ENCODE measurements at regions not wholly inside any gene's neighbourhood (a gene's known extent, or its start where the extent isn't known, plus 50 kb on each side); places are given as distances from the start of the nearest gene placed in this dataset.

- Histone ChIP-seq H3K9me3 (no peaks in the 10 kb centered on the region), H3K4me1 (no peaks in the 10 kb centered on the region), H3K27ac (no peak overlapping the region), H3K27me3 (ENCODE audit: insufficient read depth in 3 of 3, low read length in 2 of 3) (no peaks in the 10 kb centered on the region), H3K4me3 (no peak overlapping the region), H3K36me3 (ENCODE audit: insufficient read depth in 1 of 2, low read depth in 1 of 2) (no peaks in the 10 kb centered on the region)
- no peak for DNase-seq
- 48 to 58% (median 50%) methylated on average over 7 of the region's 7 CpGs for WGBS, 3 donors
- intact Hi-C loops (cut with DNase I), result no loop called here
- peak in 2 of 4 donors; percentile 71 to 73 for ATAC-seq
- TF ChIP-seq, protein P1, sequence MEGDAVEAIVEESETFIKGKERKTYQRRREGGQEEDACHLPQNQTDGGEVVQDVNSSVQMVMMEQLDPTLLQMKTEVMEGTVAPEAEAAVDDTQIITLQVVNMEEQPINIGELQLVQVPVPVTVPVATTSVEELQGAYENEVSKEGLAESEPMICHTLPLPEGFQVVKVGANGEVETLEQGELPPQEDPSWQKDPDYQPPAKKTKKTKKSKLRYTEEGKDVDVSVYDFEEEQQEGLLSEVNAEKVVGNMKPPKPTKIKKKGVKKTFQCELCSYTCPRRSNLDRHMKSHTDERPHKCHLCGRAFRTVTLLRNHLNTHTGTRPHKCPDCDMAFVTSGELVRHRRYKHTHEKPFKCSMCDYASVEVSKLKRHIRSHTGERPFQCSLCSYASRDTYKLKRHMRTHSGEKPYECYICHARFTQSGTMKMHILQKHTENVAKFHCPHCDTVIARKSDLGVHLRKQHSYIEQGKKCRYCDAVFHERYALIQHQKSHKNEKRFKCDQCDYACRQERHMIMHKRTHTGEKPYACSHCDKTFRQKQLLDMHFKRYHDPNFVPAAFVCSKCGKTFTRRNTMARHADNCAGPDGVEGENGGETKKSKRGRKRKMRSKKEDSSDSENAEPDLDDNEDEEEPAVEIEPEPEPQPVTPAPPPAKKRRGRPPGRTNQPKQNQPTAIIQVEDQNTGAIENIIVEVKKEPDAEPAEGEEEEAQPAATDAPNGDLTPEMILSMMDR (IDR thresholded peaks at IDR 0.05), result no peak
These were observed 155.7 kb upstream of the JARID2 start for GRCh38 chr6:15090145-15090579.

DNA sequence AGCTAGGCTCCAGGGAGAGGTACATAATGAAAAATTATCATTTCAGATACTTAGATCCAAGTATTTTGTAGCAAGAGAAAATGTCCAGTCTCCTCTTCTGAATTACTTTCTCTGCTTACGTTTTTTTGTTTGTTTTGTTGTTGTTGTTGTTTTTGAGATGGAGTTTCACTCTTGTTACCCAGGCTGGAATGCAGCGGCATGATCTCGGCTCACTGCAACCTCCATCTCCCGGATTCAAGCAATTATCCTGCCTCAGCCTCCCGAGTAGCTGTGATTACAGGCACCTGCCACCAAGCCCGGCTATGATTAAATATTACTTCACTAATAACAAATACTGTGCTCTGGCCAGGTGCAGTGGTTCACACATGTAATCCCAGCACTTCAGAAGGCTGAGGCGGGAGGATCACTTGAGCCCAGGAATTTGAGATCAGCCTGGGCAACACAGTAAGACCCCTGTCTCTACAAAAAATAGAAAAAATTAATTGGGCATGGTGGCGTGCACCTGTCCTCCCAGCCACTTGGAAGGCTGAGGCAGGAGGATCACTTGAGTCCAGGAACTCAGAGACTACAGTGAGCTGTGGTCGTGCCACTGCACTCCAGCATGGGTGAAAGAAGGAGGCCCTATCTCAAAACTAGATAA, 155.0 kb upstream of the JARID2 start:
- Histone ChIP-seq H3K4me3 (no peak overlapping the region), H3K9me3 (no peaks in the 10 kb centered on the region), H3K4me1 (no peaks in the 10 kb centered on the region), H3K27ac (no peak overlapping the region), H3K27me3 (ENCODE audit: insufficient read depth in 3 of 3, low read length in 2 of 3) (no peaks in the 10 kb centered on the region), H3K36me3 (ENCODE audit: insufficient read depth in 1 of 2, low read depth in 1 of 2) (no peaks in the 10 kb centered on the region)
- DNase-seq (no peak), ATAC-seq (no peak)
- TF ChIP-seq, protein P1 (IDR thresholded peaks at IDR 0.05), result no peak
- intact Hi-C loops (cut with DNase I), result no loop called here
- 78 to 93% (median 85%) methylated on average over 9 of the region's 9 CpGs for WGBS, 3 donors

- Histone ChIP-seq H3K27ac (no peak overlapping the region), H3K36me3 (ENCODE audit: insufficient read depth in 1 of 2, low read depth in 1 of 2) (no peaks in the 10 kb centered on the region), H3K4me1 (no peaks in the 10 kb centered on the region), H3K9me3 (no peaks in the 10 kb centered on the region), H3K4me3 (no peak overlapping the region), H3K27me3 (ENCODE audit: insufficient read depth in 3 of 3, low read length in 2 of 3) (no peaks in the 10 kb centered on the region)
- no peak for DNase-seq
- TF ChIP-seq, protein P1 (IDR thresholded peaks at IDR 0.05), result no peak
- WGBS, 3 donors, result 91 to 92% (median 91%) methylated on average over 17 of the region's 17 CpGs
- intact Hi-C loops (cut with DNase I), result no loop called here
- no peak for ATAC-seq
These were observed 148.7 kb upstream of the JARID2 start for GRCh38 chr6:15096894-15097837.

- TF ChIP-seq, protein P1 (IDR thresholded peaks at IDR 0.05), result no peak
- Histone ChIP-seq H3K4me3 (no peak overlapping the region), H3K27ac (no peak overlapping the region), H3K9me3 (peaks cover 5% of the 10 kb centered on the region), H3K4me1 (no peaks in the 10 kb centered on the region), H3K27me3 (ENCODE audit: insufficient read depth in 3 of 3, low read length in 2 of 3) (no peaks in the 10 kb centered on the region), H3K36me3 (ENCODE audit: insufficient read depth in 1 of 2, low read depth in 1 of 2) (no peaks in the 10 kb centered on the region)
- intact Hi-C loops (cut with DNase I), result no loop called here
- DNase-seq, result no peak
- no peak for ATAC-seq
- WGBS, 3 donors, result 89 to 95% (median 93%) methylated on average over 7 of the region's 7 CpGs
These were observed 144.7 kb upstream of the JARID2 start for GRCh38 chr6:15101130-15101529.
